BE2C (cell line): ENCODE measurements at regions not wholly inside any gene's neighbourhood (a gene's known extent, or its start where the extent isn't known, plus 50 kb on each side); places are given as distances from the start of the nearest gene placed in this dataset.

ENCODE experiments used
- DNase-seq: peaks from one replicate; pipeline ENCODE4 v3.0.0-alpha.2; 2020
- H3K27me3 ChIP-seq: fragments of 250-450 bp; sonication (Bioruptor Pico); 2 replicates; pipeline ENCODE4 v1.5.1; 2020; ENCODE audit warnings: mild to moderate bottlenecking
- H3K36me3 ChIP-seq: fragments of 250-450 bp; sonication (Bioruptor Pico); 2 replicates; pipeline ENCODE4 v1.5.1; 2020; ENCODE audit warnings: mild to moderate bottlenecking
- H3K4me1 ChIP-seq: fragments of 250-450 bp; sonication (Bioruptor Pico); 2 replicates; pipeline ENCODE4 v1.5.1; 2020
- H3K4me3 ChIP-seq: 2 replicates; pipeline ENCODE4 v1.5.1; 2011; ENCODE audit warnings: low read depth, low read length
- H3K9me3 ChIP-seq: fragments of 250-450 bp; sonication (Bioruptor Pico); 2 replicates; pipeline ENCODE4 v1.5.1; 2020
- CTCF ChIP-seq: IDR thresholded peaks from 2 replicates; pipeline ENCODE4 v1.5.1; 2012; ENCODE audit warnings: mild to moderate bottlenecking, low read depth, low read length

GRCh38 chr13:104920091-104920490 is 1615.4 kb downstream of the EFNB2 start:
- no peak for DNase-seq
- Histone ChIP-seq H3K27me3 (no peaks in the 10 kb centered on the region), H3K36me3 (no peaks in the 10 kb centered on the region), H3K4me1 (no peaks in the 10 kb centered on the region), H3K4me3 (no peak overlapping the region), H3K9me3 (no peaks in the 10 kb centered on the region)
- TF ChIP-seq CTCF, result no peak

GRCh38 chr13:104900191-104900817 is 1635.2 kb downstream of the EFNB2 start:
- no peak for TF ChIP-seq CTCF
- DNase-seq, result no peak
- Histone ChIP-seq H3K4me3 (no peak overlapping the region), H3K36me3 (no peaks in the 10 kb centered on the region), H3K9me3 (no peaks in the 10 kb centered on the region), H3K27me3 (no peaks in the 10 kb centered on the region), H3K4me1 (peaks cover 5% of the 10 kb centered on the region; the same call in 1 of the 2 replicates)

- Histone ChIP-seq H3K36me3 (no peaks in the 10 kb centered on the region), H3K4me1 (peaks cover 5% of the 10 kb centered on the region; the same call in 1 of the 2 replicates), H3K9me3 (no peaks in the 10 kb centered on the region), H3K4me3 (no peak overlapping the region), H3K27me3 (no peaks in the 10 kb centered on the region)
- TF ChIP-seq CTCF, result no peak
- no peak for DNase-seq
Measured at GRCh38 chr13:104898484-104898883, 1637.0 kb downstream of the EFNB2 start.

GRCh38 chr13:104895521-104895920 is 1639.9 kb downstream of the EFNB2 start:
- Histone ChIP-seq H3K9me3 (no peaks in the 10 kb centered on the region), H3K4me1 (no peaks in the 10 kb centered on the region)

GRCh38 chr13:104875038-104875754 is 1660.3 kb downstream of the EFNB2 start:
- Histone ChIP-seq H3K4me3 (no peak overlapping the region), H3K27me3 (no peaks in the 10 kb centered on the region), H3K4me1 (no peaks in the 10 kb centered on the region), H3K36me3 (no peaks in the 10 kb centered on the region), H3K9me3 (no peaks in the 10 kb centered on the region)
- TF ChIP-seq CTCF, result no peak
- DNase-seq, result no peak

More at GRCh38 chr13:104895521-104895920, 1639.9 kb downstream of the EFNB2 start:
- DNase-seq, result no peak
- Histone ChIP-seq H3K27me3 (no peaks in the 10 kb centered on the region), H3K36me3 (no peaks in the 10 kb centered on the region), H3K4me3 (no peak overlapping the region)
- no peak for TF ChIP-seq CTCF

GRCh38 chr13:104872153-104872552 is 1663.3 kb downstream of the EFNB2 start:
- H3K36me3 ChIP-seq, result no peaks in the 10 kb centered on the region
- H3K4me3 ChIP-seq, result no peak overlapping the region
- TF ChIP-seq CTCF, result no peak
- no peaks in the 10 kb centered on the region for H3K27me3 ChIP-seq
- no peak for DNase-seq
- H3K9me3 ChIP-seq, result no peaks in the 10 kb centered on the region
- no peaks in the 10 kb centered on the region; the same call in 1 of the 2 replicates for H3K4me1 ChIP-seq
